ENCODE measurements at regions not wholly inside any gene's neighbourhood (a gene's known extent, or its start where the extent isn't known, plus 50 kb on each side); places are given as distances from the start of the nearest gene placed in this dataset.
"Not testable (repeated sequence)": the region's sequence is repeated elsewhere in the genome, so short reads cannot be mapped to it uniquely, and the experiment has no call there.

DNA sequence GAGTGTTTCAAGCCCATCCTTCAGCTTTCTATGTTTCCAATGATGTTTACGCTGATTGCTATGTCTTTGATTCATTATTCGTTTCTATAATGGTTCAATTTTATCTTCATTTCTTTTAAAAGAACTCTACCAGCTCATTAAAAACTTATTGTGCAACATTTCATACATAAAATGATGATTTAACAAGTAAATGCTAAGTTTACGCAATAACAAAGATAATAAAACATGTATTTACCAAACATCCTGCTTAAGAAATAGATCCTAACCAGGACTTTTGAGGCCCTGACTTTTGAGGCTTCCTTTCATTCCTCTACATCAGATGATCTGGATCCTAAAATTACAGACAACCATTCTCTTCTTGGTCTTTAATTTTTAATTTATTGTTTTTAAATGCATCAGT, 86.5 kb upstream of the DLGAP1 start:
- TF ChIP-seq EP300 (IDR thresholded peaks at IDR 0.05), result no peak
- no peak for TF ChIP-seq CTCF (IDR thresholded peaks at IDR 0.05)
- no peak for TF ChIP-seq POLR2A (IDR thresholded peaks at IDR 0.05)
- TF ChIP-seq POLR2AphosphoS5 (IDR thresholded peaks at IDR 0.05), result no peak

DNA sequence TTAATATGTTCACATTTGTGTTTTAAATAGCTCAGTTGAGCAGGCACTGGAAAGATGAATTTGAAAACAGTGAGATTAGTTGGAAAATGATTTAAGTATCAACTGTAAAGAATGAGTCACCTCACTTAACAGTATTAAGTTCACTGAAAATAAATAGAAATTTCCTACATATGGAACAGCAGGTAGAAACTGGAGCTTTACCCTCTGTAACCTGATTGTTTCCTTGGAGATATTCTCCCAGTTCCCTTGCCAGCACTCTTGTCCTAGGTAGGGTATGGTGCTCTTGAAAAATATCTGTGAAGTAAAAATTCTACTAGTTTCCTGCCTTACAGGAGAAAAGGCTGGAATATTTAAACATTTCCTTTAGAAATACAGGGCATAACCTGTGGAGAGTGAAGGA, 81.3 kb upstream of the DLGAP1 start:
- TF ChIP-seq CTCF (IDR thresholded peaks at IDR 0.05), result no peak
- no peak for TF ChIP-seq POLR2AphosphoS5 (IDR thresholded peaks at IDR 0.05)
- TF ChIP-seq EP300 (IDR thresholded peaks at IDR 0.05), result no peak
- TF ChIP-seq POLR2A (IDR thresholded peaks at IDR 0.05), result no peak
- H3K9me3 ChIP-seq, result peaks cover 0 to 28% (median 8%) of the 10 kb centered on the region in 4 donors
- ATAC-seq (ENCODE audit: low FRiP score in 2 of 2), result no peak

More for the DNA sequence above, 86.5 kb upstream of the DLGAP1 start:
- H3K4me3 ChIP-seq, result no peak overlapping the region
- H3K27me3 ChIP-seq, result no peaks in the 10 kb centered on the region
- DNase-seq (no peak), ATAC-seq (ENCODE audit: low FRiP score in 2 of 2) (no peak)
- peaks cover 0 to 7% (median 0%) of the 10 kb centered on the region in 4 donors for H3K9me3 ChIP-seq
- H3K27ac ChIP-seq, result no peak overlapping the region
- no peaks in the 10 kb centered on the region for H3K4me1 ChIP-seq
- 84 to 88% methylated on average over 3 of the region's 3 CpGs for WGBS, 2 donors
- no peaks in the 10 kb centered on the region for H3K36me3 ChIP-seq

DNA sequence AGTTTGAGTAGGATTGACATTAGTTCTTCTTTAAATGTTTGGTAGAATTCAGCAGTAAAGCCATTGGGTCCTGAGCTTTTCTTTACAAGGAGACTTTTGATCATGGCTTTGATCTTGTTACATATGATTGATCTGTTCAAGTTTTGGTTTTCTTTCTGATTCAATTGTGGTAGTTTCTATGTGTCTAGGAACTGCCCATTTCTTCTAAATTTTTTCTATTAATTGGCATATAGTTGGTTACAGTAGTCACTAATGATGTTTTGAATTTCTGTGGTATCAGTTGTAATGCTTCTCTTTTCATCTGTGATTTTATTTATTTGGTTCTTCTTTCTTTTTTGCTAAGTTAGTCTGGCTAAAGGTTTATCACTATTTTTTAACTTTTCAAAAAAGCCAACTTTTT, 73.3 kb upstream of the DLGAP1 start:
- H3K9me3 ChIP-seq, result peaks cover 0 to 10% (median 8%) of the 10 kb centered on the region in 4 donors
- H3K4me3 ChIP-seq, result no peak overlapping the region
- no peaks in the 10 kb centered on the region for H3K36me3 ChIP-seq
- no peak overlapping the region for H3K27ac ChIP-seq
- H3K4me1 ChIP-seq, result no peaks in the 10 kb centered on the region
- TF ChIP-seq POLR2AphosphoS5 (IDR thresholded peaks at IDR 0.05), result no peak
- TF ChIP-seq CTCF (IDR thresholded peaks at IDR 0.05), result no peak
- TF ChIP-seq EP300 (IDR thresholded peaks at IDR 0.05), result no peak
- no peak for TF ChIP-seq POLR2A (IDR thresholded peaks at IDR 0.05)
- no peak for ATAC-seq (ENCODE audit: low FRiP score in 2 of 2)
- no peaks in the 10 kb centered on the region for H3K27me3 ChIP-seq
- no peak for DNase-seq

More for the DNA sequence above, 81.3 kb upstream of the DLGAP1 start:
- Histone ChIP-seq H3K27ac (no peak overlapping the region), H3K4me3 (no peak overlapping the region), H3K4me1 (no peaks in the 10 kb centered on the region), H3K36me3 (no peaks in the 10 kb centered on the region), H3K27me3 (no peaks in the 10 kb centered on the region)
- DNase-seq, result no peak

DNA sequence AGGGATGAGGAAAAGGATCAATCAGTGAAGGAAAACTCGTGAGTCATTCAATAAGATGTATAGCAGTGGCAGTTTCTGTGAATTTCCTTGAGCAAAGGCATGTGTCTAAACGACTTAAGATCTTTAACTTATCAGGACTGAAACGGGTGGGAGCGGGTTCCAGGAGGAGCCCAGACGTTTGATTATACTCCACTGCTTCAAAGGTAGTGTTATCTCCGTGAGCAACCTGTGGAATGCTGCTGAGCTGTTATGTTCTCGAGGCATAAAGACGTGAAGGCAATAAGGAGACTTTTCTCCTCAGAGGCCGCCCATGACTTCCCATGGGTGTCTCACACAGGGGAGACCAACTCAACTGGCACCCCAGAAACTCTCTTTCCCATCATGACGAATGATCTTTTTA, 72.7 kb upstream of the DLGAP1 start:
- not testable (repeated sequence) for DNase-seq; ATAC-seq (ENCODE audit: low FRiP score in 2 of 2); H3K27ac ChIP-seq; H3K9me3 ChIP-seq; H3K36me3 ChIP-seq; H3K4me3 ChIP-seq; H3K4me1 ChIP-seq; H3K27me3 ChIP-seq
- WGBS, 2 donors, result 35 to 48% methylated on average over 10 of the region's 10 CpGs

GRCh38 chr18:4524096-4524495, 69.0 kb upstream of the DLGAP1 start:
- Histone ChIP-seq H3K27me3 (no peaks in the 10 kb centered on the region), H3K4me3 (no peak overlapping the region), H3K4me1 (no peaks in the 10 kb centered on the region), H3K9me3 (no peaks in the 10 kb centered on the region), H3K36me3 (no peaks in the 10 kb centered on the region), H3K27ac (no peak overlapping the region)
- TF ChIP-seq POLR2A (IDR thresholded peaks at IDR 0.05) (no peak), POLR2AphosphoS5 (IDR thresholded peaks at IDR 0.05) (no peak), CTCF (IDR thresholded peaks at IDR 0.05) (no peak), EP300 (IDR thresholded peaks at IDR 0.05) (no peak)
- no peak for DNase-seq
- WGBS, 2 donors, result 69 to 76% methylated on average over 4 of the region's 4 CpGs
- no peak for ATAC-seq (ENCODE audit: low FRiP score in 2 of 2)
